Neuronal stem cell (in vitro differentiated cells): ENCODE measurements at regions not wholly inside any gene's neighbourhood (a gene's known extent, or its start where the extent isn't known, plus 50 kb on each side); places are given as distances from the start of the nearest gene placed in this dataset.

Source experiments
- DNase-seq: peaks from one replicate; pipeline ENCODE4 v3.0.0-alpha.2; 2013; ENCODE audit warnings: low spot score
- H2AFZ ChIP-seq: one replicate; pipeline ENCODE4 v1.6.1; 2013; ENCODE audit warnings: mild to moderate bottlenecking, low read length, inconsistent platforms
- H2AK5ac ChIP-seq: 2 replicates; pipeline ENCODE4 v1.6.1; 2013; ENCODE audit warnings: low read depth, mild to moderate bottlenecking, inconsistent platforms, low read length, moderate library complexity, mixed read lengths
- H2BK120ac ChIP-seq: 2 replicates; pipeline ENCODE4 v1.6.1; 2013; ENCODE audit warnings: low read depth, mild to moderate bottlenecking, inconsistent platforms, low read length, moderate library complexity, mixed read lengths
- H2BK12ac ChIP-seq: one replicate; pipeline ENCODE4 v1.6.1; 2013; ENCODE audit warnings: low read length, inconsistent platforms
- H2BK15ac ChIP-seq: 2 replicates; pipeline ENCODE4 v1.6.1; 2013; ENCODE audit warnings: mild to moderate bottlenecking, low read length, inconsistent platforms, mixed read lengths
- H2BK5ac ChIP-seq: one replicate; pipeline ENCODE4 v1.6.1; 2013; ENCODE audit warnings: inconsistent platforms, mild to moderate bottlenecking, low read length, moderate library complexity
- H3K14ac ChIP-seq: one replicate; pipeline ENCODE4 v1.6.1; 2013; ENCODE audit warnings: low read length, inconsistent platforms
- H3K18ac ChIP-seq: 2 replicates; pipeline ENCODE4 v1.6.1; 2013; ENCODE audit warnings: low read length, inconsistent platforms
- H3K23ac ChIP-seq: 2 replicates; pipeline ENCODE4 v1.6.1; 2013; ENCODE audit warnings: low read depth, mild to moderate bottlenecking, mixed read lengths, low read length, inconsistent platforms; ENCODE audit not compliant: poor library complexity
- H3K27ac ChIP-seq: replicated peaks from 3 replicates; pipeline ENCODE4 v1.5.1; 2013; ENCODE audit warnings: low read length, inconsistent platforms
- H3K27me3 ChIP-seq, 3 experiments: 2 replicates each; pipeline ENCODE4 v1.6.1; 2013; ENCODE audit warnings: low read length in 3 of 3, mild to moderate bottlenecking in 2 of 3, inconsistent platforms in 1 of 3, low read depth in 1 of 3, mixed read lengths in 1 of 3, moderate library complexity in 1 of 3; ENCODE audit not compliant: control insufficient read depth in 3 of 3, insufficient read depth in 3 of 3
- H3K36me3 ChIP-seq, 2 donors: replicated peaks in 1 of 2; 2 replicates each; pipeline ENCODE4 v1.6.1; 2013; ENCODE audit warnings: low read length in 2 of 2; ENCODE audit not compliant: control insufficient read depth in 2 of 2, insufficient read depth in 2 of 2
- H3K4ac ChIP-seq: 2 replicates; pipeline ENCODE4 v1.6.1; 2013; ENCODE audit warnings: inconsistent platforms, mild to moderate bottlenecking, low read length, moderate library complexity
- H3K4me1 ChIP-seq, 2 donors: 1 replicate in 1 of 2; 2 replicates in 1 of 2; pipeline ENCODE4 v1.6.1; 2013; ENCODE audit warnings: low read length in 2 of 2, low read depth in 1 of 2; ENCODE audit not compliant: control insufficient read depth in 2 of 2, insufficient read depth in 1 of 2
- H3K4me2 ChIP-seq: one replicate; pipeline ENCODE4 v1.6.1; 2013; ENCODE audit warnings: mild to moderate bottlenecking, low read length, inconsistent platforms; ENCODE audit not compliant: insufficient read depth, poor library complexity, severe bottlenecking
- H3K4me3 ChIP-seq, 2 donors: 2 replicates each; pipeline ENCODE4 v1.5.1; 2013; ENCODE audit warnings: low read length in 2 of 2, mild to moderate bottlenecking in 2 of 2, inconsistent platforms in 1 of 2, moderate library complexity in 1 of 2
- H3K79me1 ChIP-seq: one replicate; pipeline ENCODE4 v1.6.1; 2013; ENCODE audit warnings: low read depth, mild to moderate bottlenecking, inconsistent platforms, low read length, moderate library complexity
- H3K9ac ChIP-seq: one replicate; pipeline ENCODE4 v1.6.1; 2013; ENCODE audit warnings: mild to moderate bottlenecking, low read depth, low read length, inconsistent platforms; ENCODE audit not compliant: poor library complexity
- H3K9me3 ChIP-seq, 2 donors: replicated peaks in 1 of 2; 2 replicates each; pipeline versions ENCODE3 to v1.6.1; 2013; ENCODE audit warnings: low read length in 2 of 2, mild to moderate bottlenecking in 2 of 2, inconsistent platforms in 1 of 2, low read depth in 1 of 2, mixed read lengths in 1 of 2, moderate library complexity in 1 of 2; ENCODE audit not compliant: control insufficient read depth in 2 of 2, insufficient read depth in 1 of 2
- H4K8ac ChIP-seq: one replicate; pipeline ENCODE4 v1.6.1; 2013; ENCODE audit warnings: low read depth, mild to moderate bottlenecking, inconsistent platforms, low read length, moderate library complexity
- H4K91ac ChIP-seq: one replicate; pipeline ENCODE4 v1.6.1; 2013; ENCODE audit warnings: low read length, low read depth, mild to moderate bottlenecking, inconsistent platforms; ENCODE audit not compliant: poor library complexity
- WGBS, 2 donors: extraction: QIAGEN DNeasy Blood & Tissue Kit; methylation state at CpG; one replicate each; pipeline ENCODE4 v1.1.7; 2013; ENCODE audit warnings: missing lambda C conversion rate in 2 of 2, mixed read lengths in 1 of 2; ENCODE audit not compliant: insufficient read length in 2 of 2, insufficient replicate concordance in 1 of 2; ENCODE audit errors: extremely low coverage in 2 of 2; 5-methylcytosine and 5-hydroxymethylcytosine counted together

DNA sequence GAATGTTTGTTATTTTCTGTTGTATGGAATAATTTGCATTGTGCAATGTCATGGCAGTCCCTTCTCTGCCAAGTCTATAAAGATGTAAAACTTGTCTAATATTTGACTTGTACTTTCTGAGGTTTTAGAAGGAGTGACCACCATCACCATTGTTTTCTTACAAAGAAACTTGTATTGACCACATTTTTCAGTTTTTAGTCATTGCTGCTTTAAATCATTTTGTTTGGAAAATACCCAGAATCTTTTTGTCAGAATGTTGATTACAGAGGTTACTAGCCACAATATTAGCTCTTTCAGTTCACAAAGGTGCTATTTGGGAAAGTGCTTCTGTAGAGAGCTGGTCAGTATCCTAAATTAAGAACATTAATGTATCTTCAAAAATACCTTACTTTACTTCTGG lies 532.4 kb upstream of the GBE1 start:
- no peaks in the 10 kb centered on the region for H3K9me3 ChIP-seq
- no peak overlapping the region for H2AFZ ChIP-seq

DNA sequence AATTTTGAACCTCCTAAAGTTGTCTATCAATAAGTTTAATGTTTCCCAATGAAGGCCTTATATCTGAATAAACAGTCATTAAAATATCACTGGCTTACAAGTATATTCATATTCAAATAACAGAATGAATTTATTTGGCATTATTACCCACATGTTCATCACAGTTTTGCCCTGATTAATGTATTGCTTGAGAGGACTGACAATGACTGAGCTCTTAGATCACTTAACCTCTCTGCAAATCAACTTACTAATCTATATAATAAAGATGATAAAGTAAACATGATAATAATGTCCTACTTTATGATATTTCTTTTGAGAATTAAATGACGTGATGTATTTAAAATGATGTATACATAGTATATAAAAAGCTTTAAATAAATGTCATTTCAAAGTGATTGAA lies 532.0 kb upstream of the GBE1 start:
- no peak for DNase-seq
- no peak overlapping the region for H3K18ac ChIP-seq
- H3K4me2 ChIP-seq: no peak overlapping the region
- H3K27me3 ChIP-seq: no peaks in the 10 kb centered on the region
- H2BK15ac ChIP-seq: no peak overlapping the region
- H3K9me3 ChIP-seq: no peaks in the 10 kb centered on the region
- no peaks in the 10 kb centered on the region for H3K4me1 ChIP-seq
- H2AFZ ChIP-seq: no peak overlapping the region
- H3K9ac ChIP-seq: no peak overlapping the region
- no CpG with 5 or more reads among the region's 1 CpG for WGBS, 2 donors
- no peak overlapping the region for H3K4me3 ChIP-seq
- H3K36me3 ChIP-seq: no peaks in the 10 kb centered on the region
- no peak overlapping the region for H2BK5ac ChIP-seq
- H3K4ac ChIP-seq: no peak overlapping the region
- H3K14ac ChIP-seq: no peak overlapping the region
- no peak overlapping the region for H2AK5ac ChIP-seq
- H3K23ac ChIP-seq: no peak overlapping the region
- H3K79me1 ChIP-seq: no peaks in the 10 kb centered on the region
- no peak overlapping the region for H3K27ac ChIP-seq
- no peak overlapping the region for H2BK12ac ChIP-seq
- no peak overlapping the region for H2BK120ac ChIP-seq
- no peak overlapping the region for H4K91ac ChIP-seq
- no peak overlapping the region for H4K8ac ChIP-seq

More for the DNA sequence above, 532.4 kb upstream of the GBE1 start:
- H3K23ac ChIP-seq: no peak overlapping the region
- H3K4me1 ChIP-seq: no peaks in the 10 kb centered on the region
- no peak overlapping the region for H2BK15ac ChIP-seq
- no peak overlapping the region for H2AK5ac ChIP-seq
- H3K9ac ChIP-seq: no peak overlapping the region
- H2BK12ac ChIP-seq: no peak overlapping the region
- no peaks in the 10 kb centered on the region for H3K27me3 ChIP-seq
- H4K8ac ChIP-seq: no peak overlapping the region
- no peak overlapping the region for H2BK120ac ChIP-seq
- H3K79me1 ChIP-seq: no peaks in the 10 kb centered on the region
- no peak overlapping the region for H4K91ac ChIP-seq
- H3K4me3 ChIP-seq: no peak overlapping the region
- no peak overlapping the region for H2BK5ac ChIP-seq
- no peak overlapping the region for H3K18ac ChIP-seq
- no peak for DNase-seq
- H3K36me3 ChIP-seq: no peaks in the 10 kb centered on the region
- no peak overlapping the region for H3K14ac ChIP-seq
- H3K4ac ChIP-seq: no peak overlapping the region
- no peak overlapping the region for H3K4me2 ChIP-seq
- no peak overlapping the region for H3K27ac ChIP-seq

DNA sequence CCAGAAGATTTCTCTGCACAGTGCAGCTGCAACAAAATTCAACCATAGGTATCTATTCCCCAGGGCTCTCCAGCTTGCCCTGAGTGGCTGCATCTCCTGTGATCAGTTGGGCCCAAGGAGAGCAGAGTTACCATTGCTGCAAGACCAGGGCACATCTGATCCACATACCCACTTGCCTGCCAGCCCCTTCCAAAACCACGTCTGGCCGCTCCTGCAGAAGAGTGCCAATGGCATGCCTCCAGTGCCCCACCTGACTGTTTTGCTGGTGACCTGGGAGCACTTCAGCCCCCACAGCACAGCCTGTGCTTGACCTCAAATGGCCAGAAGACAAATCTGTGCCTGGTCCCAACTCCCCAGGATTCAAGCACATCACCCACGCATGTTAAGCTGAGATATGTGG lies 526.1 kb upstream of the GBE1 start:
- Histone ChIP-seq H3K4me2 (no peak overlapping the region), H2BK120ac (no peak overlapping the region), H3K36me3 (no peaks in the 10 kb centered on the region), H3K9ac (no peak overlapping the region), H4K8ac (no peak overlapping the region), H3K27ac (no peak overlapping the region), H2AFZ (no peak overlapping the region), H2BK12ac (no peak overlapping the region), H3K23ac (no peak overlapping the region), H3K79me1 (no peaks in the 10 kb centered on the region), H3K4me1 (no peaks in the 10 kb centered on the region), H3K9me3 (peaks cover 0 to 2% of the 10 kb centered on the region in 2 donors), H2AK5ac (no peak overlapping the region), H3K4ac (no peak overlapping the region), H4K91ac (no peak overlapping the region), H3K18ac (no peak overlapping the region), H2BK15ac (no peak overlapping the region), H3K27me3 (no peaks in the 10 kb centered on the region), H3K14ac (no peak overlapping the region), H2BK5ac (no peak overlapping the region), H3K4me3 (no peak overlapping the region)
- no CpG with 5 or more reads among the region's 3 CpGs for WGBS, 2 donors
- DNase-seq: no peak

DNA sequence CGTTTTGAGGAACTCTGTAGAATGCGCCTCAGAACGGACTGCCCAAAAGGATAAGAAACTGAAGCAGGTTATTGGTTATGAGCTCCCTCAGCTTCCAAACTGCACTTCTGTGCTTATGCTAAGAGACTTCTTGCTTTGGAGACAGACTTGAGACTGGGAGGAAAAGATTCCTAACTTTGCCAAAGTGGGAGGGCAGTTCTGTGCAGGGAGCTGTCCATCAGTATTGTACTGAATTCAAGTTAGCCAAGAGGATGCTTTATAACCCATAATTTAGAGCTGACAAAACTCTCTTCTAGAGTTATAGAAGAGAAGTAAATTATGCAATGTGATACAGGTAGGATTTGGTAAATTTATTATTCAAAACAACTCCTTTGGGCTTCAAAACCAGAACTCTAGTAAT lies 519.8 kb upstream of the GBE1 start:
- H4K91ac ChIP-seq: no peak overlapping the region
- H2BK5ac ChIP-seq: no peak overlapping the region
- no peak overlapping the region for H3K4me2 ChIP-seq

More for the DNA sequence above, 519.8 kb upstream of the GBE1 start:
- no peaks in the 10 kb centered on the region for H3K79me1 ChIP-seq
- no peaks in the 10 kb centered on the region for H3K4me1 ChIP-seq
- no peaks in the 10 kb centered on the region for H3K36me3 ChIP-seq
- H3K9me3 ChIP-seq: no peaks in the 10 kb centered on the region
- H3K4me3 ChIP-seq: no peak overlapping the region
- no peak overlapping the region for H2AK5ac ChIP-seq
- H3K27ac ChIP-seq: no peak overlapping the region
- H3K27me3 ChIP-seq: no peaks in the 10 kb centered on the region
- DNase-seq: peak; percentile 4
- no peak overlapping the region for H3K4ac ChIP-seq
- H3K18ac ChIP-seq: no peak overlapping the region
- no CpG with 5 or more reads among the region's 3 CpGs for WGBS, 2 donors
- H3K23ac ChIP-seq: no peak overlapping the region
- H2BK120ac ChIP-seq: no peak overlapping the region
- H3K14ac ChIP-seq: no peak overlapping the region
- no peak overlapping the region for H4K8ac ChIP-seq
- no peak overlapping the region for H2AFZ ChIP-seq
- no peak overlapping the region for H2BK15ac ChIP-seq
- H2BK12ac ChIP-seq: no peak overlapping the region
- no peak overlapping the region for H3K9ac ChIP-seq
